HCT116 (cell line): ENCODE measurements at regions not wholly inside any gene's neighbourhood (a gene's known extent, or its start where the extent isn't known, plus 50 kb on each side); places are given as distances from the start of the nearest gene placed in this dataset.

Experiments used
- ATAC-seq: fragments of 200-7000 bp; cut with Tn5 transposase; 2 replicates; pipeline ENCODE4 v1.9.1; 2020; ENCODE audit warnings: mild to moderate bottlenecking, moderate library complexity
- BruUV-seq: library from RNA; stranded (reverse); fragments of 400-500 nt; replicated peaks from 2 replicates; lab custom pipeline; 2021; lab: Mats Ljungman, UMichigan
- CTCF ChIA-PET: fragments of 300-600 bp; sonication (Branson Sonifier 250); formaldehyde crosslinking; loops from one replicate; lab custom pipeline; 2021; ENCODE audit warnings: antibody characterized with exemption; lab: Charles Lee
- POLR2A ChIA-PET: fragments of 300-600, 350-600 bp; sonication (Branson Sonifier 250); formaldehyde crosslinking; loops from one replicate; lab custom pipeline; 2021; ENCODE audit warnings: antibody characterized with exemption; lab: Charles Lee
- RAD21 ChIA-PET, 2 experiments: fragments of 300-600 bp; sonication (Branson Sonifier 250); formaldehyde crosslinking; loops; one replicate each; lab custom pipeline; 2023; ENCODE audit warnings: low total read pairs in 2 of 2; ENCODE audit not compliant: uncharacterized antibody in 2 of 2, unreplicated experiment in 2 of 2, low non-redundant PET in 1 of 2; lab: Charles Lee
- DNase-seq: peaks from one replicate; pipeline ENCODE4 v3.0.0-alpha.2; 2010; ENCODE audit warnings: low read depth, low spot score
- H2AFZ ChIP-seq: fragments of 200-600 bp; shearing (Covaris generic), sonication (generic); 2 replicates; pipeline ENCODE4 v1.6.1; 2017; ENCODE audit warnings: low read depth, mixed run types, mixed read lengths, antibody characterized with exemption, low read length; ENCODE audit not compliant: poor library complexity, severe bottlenecking
- H3K27ac ChIP-seq: 2 replicates; pipeline ENCODE4 v1.5.1; 2012; ENCODE audit warnings: low read depth, low read length
- H3K27me3 ChIP-seq: fragments of 200-600 bp; sonication (generic); 2 replicates; pipeline ENCODE4 v1.6.1; 2016; ENCODE audit warnings: mixed run types, low read length, mixed read lengths; ENCODE audit not compliant: insufficient read depth
- H3K36me3 ChIP-seq, 2 experiments: fragments of 200-500 bp in 1 of 2; fragments of 200-600 bp in 1 of 2; sonication (Bioruptor generic) in 1 of 2; sonication (generic) in 1 of 2; 2 replicates each; pipeline versions ENCODE4 v1.5.1 to v1.6.1; 2014 to 2016; ENCODE audit warnings: low read length in 2 of 2, inconsistent platforms in 1 of 2, mixed read lengths in 1 of 2, mixed run types in 1 of 2; ENCODE audit not compliant: insufficient read depth in 2 of 2, control insufficient read depth in 1 of 2
- H3K4me1 ChIP-seq, 2 experiments: fragments of 200-600 bp in 1 of 2; sonication (generic) in 1 of 2; 2 replicates each; pipeline versions ENCODE4 v1.5.1 to v1.6.1; 2012 to 2017; ENCODE audit warnings: low read length in 2 of 2, inconsistent platforms in 1 of 2, mild to moderate bottlenecking in 1 of 2, mixed read lengths in 1 of 2, mixed run types in 1 of 2, moderate library complexity in 1 of 2; ENCODE audit not compliant: insufficient read depth in 2 of 2, control insufficient read depth in 1 of 2
- H3K4me2 ChIP-seq: fragments of 200-600 bp; sonication (generic); 2 replicates; pipeline ENCODE4 v1.6.1; 2017; ENCODE audit warnings: mixed run types, low read length, mixed read lengths
- H3K4me3 ChIP-seq, 2 experiments: fragments of 200-600 bp in 1 of 2; sonication (generic) in 1 of 2; replicated peaks in 1 of 2; 2 replicates each; pipeline ENCODE4 v1.5.1; 2011 to 2016; ENCODE audit warnings: low read length in 2 of 2, control low read depth in 1 of 2, low read depth in 1 of 2, mild to moderate bottlenecking in 1 of 2, mixed read lengths in 1 of 2, mixed run types in 1 of 2
- H3K79me2 ChIP-seq: fragments of 200-600 bp; sonication (generic); 2 replicates; pipeline ENCODE4 v1.6.1; 2017; ENCODE audit warnings: mild to moderate bottlenecking, mixed run types, low read length, moderate library complexity, mixed read lengths; ENCODE audit not compliant: insufficient read depth
- H3K9ac ChIP-seq: fragments of 200-600 bp; sonication (generic); 2 replicates; pipeline ENCODE4 v1.6.1; 2016; ENCODE audit warnings: low read length, mixed read lengths
- H3K9me2 ChIP-seq: fragments of 200-600 bp; sonication (generic), shearing (Covaris generic); 2 replicates; pipeline ENCODE4 v1.6.1; 2017; ENCODE audit warnings: mixed run types, mild to moderate bottlenecking, moderate library complexity; ENCODE audit not compliant: insufficient read depth
- H3K9me3 ChIP-seq, 2 experiments: fragments of 200-500 bp in 1 of 2; fragments of 200-600 bp in 1 of 2; sonication (Bioruptor generic) in 1 of 2; sonication (generic) in 1 of 2; 2 replicates each; pipeline ENCODE4 v1.6.1; 2014 to 2017; ENCODE audit warnings: low read length in 2 of 2, mixed read lengths in 2 of 2, inconsistent platforms in 1 of 2, low read depth in 1 of 2, mild to moderate bottlenecking in 1 of 2, mixed run types in 1 of 2, moderate library complexity in 1 of 2; ENCODE audit not compliant: control insufficient read depth in 1 of 2, insufficient read depth in 1 of 2
- H4K20me1 ChIP-seq: fragments of 200-600 bp; sonication (generic), shearing (Covaris generic); 2 replicates; pipeline ENCODE4 v1.6.1; 2017; ENCODE audit warnings: mixed run types, mild to moderate bottlenecking, moderate library complexity; ENCODE audit not compliant: insufficient read depth
- CBX3 ChIP-seq: IDR thresholded peaks from 2 replicates; pipeline ENCODE4 v1.6.1; 2012; ENCODE audit warnings: low read depth
- CTCF ChIP-seq, 3 experiments: fragments of 200-600 bp in 1 of 3; sonication (generic) in 1 of 3; IDR thresholded peaks in 2 of 3; conservative IDR thresholded peaks in 1 of 3; 2 replicates each; pipeline ENCODE4 v1.5.1; 2012 to 2017; ENCODE audit warnings: low read depth in 2 of 3, low read length in 2 of 3, antibody characterized with exemption in 1 of 3, borderline replicate concordance in 1 of 3, control low read depth in 1 of 3, mild to moderate bottlenecking in 1 of 3, mixed read lengths in 1 of 3, mixed run types in 1 of 3, moderate library complexity in 1 of 3; ENCODE audit not compliant: insufficient read depth in 1 of 3
- ELF1 ChIP-seq: IDR thresholded peaks from 2 replicates; pipeline ENCODE4 v1.6.1; 2012; ENCODE audit warnings: low read depth, borderline replicate concordance
- EZH2 ChIP-seq: fragments of 200-600 bp; sonication (generic); IDR thresholded peaks from 2 replicates; pipeline ENCODE4 v1.6.1; 2017; ENCODE audit warnings: antibody characterized with exemption, mixed run types
- FOSL1 ChIP-seq: IDR thresholded peaks from 2 replicates; pipeline ENCODE4 v1.6.1; 2012; ENCODE audit warnings: low read depth
- JUND ChIP-seq: IDR thresholded peaks from 2 replicates; pipeline ENCODE4 v1.6.1; 2012
- POLR2A ChIP-seq: IDR thresholded peaks from 2 replicates; pipeline ENCODE4 v1.7.0; 2011; ENCODE audit warnings: borderline replicate concordance; ENCODE audit not compliant: insufficient read depth, insufficient read length; ENCODE audit errors: extremely low read depth
- POLR2AphosphoS5 ChIP-seq: IDR thresholded peaks from 2 replicates; pipeline ENCODE4 v1.6.1; 2011; ENCODE audit warnings: mild to moderate bottlenecking, low read depth, low read length, moderate library complexity
- RAD21 ChIP-seq: IDR thresholded peaks from 2 replicates; pipeline ENCODE4 v1.6.1; 2012; ENCODE audit warnings: low read depth, mild to moderate bottlenecking
- REST ChIP-seq: IDR thresholded peaks from 2 replicates; pipeline ENCODE4 v1.6.1; 2012; ENCODE audit warnings: low read depth
- SIN3A ChIP-seq: IDR thresholded peaks from 2 replicates; pipeline ENCODE4 v1.6.1; 2012; ENCODE audit warnings: low read depth
- SRF ChIP-seq: IDR thresholded peaks from 2 replicates; pipeline ENCODE4 v1.6.1; 2012; ENCODE audit warnings: low read depth
- ZFX ChIP-seq: fragments of 450-650 bp; IDR thresholded peaks from 2 replicates; pipeline ENCODE4 v1.6.1; 2017
- ZNF274 ChIP-seq: fragments of 200-500 bp; sonication (Bioruptor generic); IDR thresholded peaks from 2 replicates; pipeline ENCODE4 v1.6.1; 2014; ENCODE audit warnings: mild to moderate bottlenecking, low read depth, low read length, inconsistent platforms
- intact Hi-C: fragments of 100-400 bp; cut with micrococcal nuclease; formaldehyde crosslinking; loops from 2 replicates; pipeline ENCODE4 v1.10.0; 2022

- Histone ChIP-seq H3K79me2 (no peaks in the 10 kb centered on the region), H3K27me3 (no peaks in the 10 kb centered on the region), H2AFZ (no peak overlapping the region), H3K9me2 (no peaks in the 10 kb centered on the region), H3K27ac (no peak overlapping the region), H4K20me1 (no peaks in the 10 kb centered on the region), H3K9me3 (no peaks in the 10 kb centered on the region), H3K36me3 (no peaks in the 10 kb centered on the region), H3K9ac (no peak overlapping the region), H3K4me2 (no peak overlapping the region), H3K4me3 (no peak overlapping the region), H3K4me1 (no peaks in the 10 kb centered on the region)
- DNase-seq (no peak), ATAC-seq (no peak)
- POLR2A ChIA-PET: no interaction called here
- intact Hi-C loops: no loop called here
- CTCF ChIA-PET: no interaction called here
- RAD21 ChIA-PET: no interaction called here
- BruUV-seq: no TSS peak
- TF ChIP-seq SRF (no peak), CBX3 (no peak), RAD21 (no peak), POLR2A (no peak), JUND (no peak), EZH2 (no peak), CTCF (IDR thresholded peaks at IDR 0.05 in 2 of 3, conservative IDR thresholded peaks at IDR 0.05 in 1 of 3; ENCODE audit: borderline replicate concordance in 1 of 3, insufficient read depth in 1 of 3, low read depth in 2 of 3, low read length in 2 of 3) (no peak), SIN3A (no peak), ZFX (no peak), FOSL1 (no peak), REST (no peak), ELF1 (no peak), ZNF274 (no peak), POLR2AphosphoS5 (no peak)
Observed at GRCh38 chr6:90977513-90977912, 390.6 kb upstream of the MAP3K7 start.
